ENCODE measurements at regions not wholly inside any gene's neighbourhood (a gene's known extent, or its start where the extent isn't known, plus 50 kb on each side); places are given as distances from the start of the nearest gene placed in this dataset.

GRCh38 chr11:92885600-92885999 lies 83.9 kb upstream of the MTNR1B start:
- in situ Hi-C loops (cut with HindIII; ENCODE audit: low sequenced_read_pairs) = no loop called here

GRCh38 chr11:92886243-92886905 lies 83.1 kb upstream of the MTNR1B start:
- in situ Hi-C loops (cut with HindIII; ENCODE audit: low sequenced_read_pairs) = no loop called here

GRCh38 chr11:92888696-92889095 lies 80.8 kb upstream of the MTNR1B start:
- in situ Hi-C loops (cut with HindIII; ENCODE audit: low sequenced_read_pairs) = no loop called here

GRCh38 chr11:92890846-92891245 lies 78.6 kb upstream of the MTNR1B start:
- in situ Hi-C loops (cut with HindIII; ENCODE audit: low sequenced_read_pairs) = no loop called here

- in situ Hi-C loops (cut with HindIII; ENCODE audit: low sequenced_read_pairs) = no loop called here
Measured at GRCh38 chr11:92892802-92893684, 76.4 kb upstream of the MTNR1B start.

- in situ Hi-C loops (cut with HindIII; ENCODE audit: low sequenced_read_pairs) = no loop called here
Measured at GRCh38 chr11:92894197-92894596, 75.3 kb upstream of the MTNR1B start.

GRCh38 chr11:92897487-92897886 lies 72.0 kb upstream of the MTNR1B start:
- in situ Hi-C loops (cut with HindIII; ENCODE audit: low sequenced_read_pairs) = no loop called here

- in situ Hi-C loops (cut with HindIII; ENCODE audit: low sequenced_read_pairs) = no loop called here
Measured at GRCh38 chr11:92902417-92902816, 67.0 kb upstream of the MTNR1B start.

GRCh38 chr11:92907671-92908070 lies 61.8 kb upstream of the MTNR1B start:
- in situ Hi-C loops (cut with HindIII; ENCODE audit: low sequenced_read_pairs) = no loop called here

GRCh38 chr11:92909214-92909613 lies 60.2 kb upstream of the MTNR1B start:
- in situ Hi-C loops (cut with HindIII; ENCODE audit: low sequenced_read_pairs) = no loop called here

- in situ Hi-C loops (cut with HindIII; ENCODE audit: low sequenced_read_pairs) = no loop called here
Measured at GRCh38 chr11:92911478-92911877, 58.0 kb upstream of the MTNR1B start.

- in situ Hi-C loops (cut with HindIII; ENCODE audit: low sequenced_read_pairs) = no loop called here
Measured at GRCh38 chr11:92915551-92915950, 53.9 kb upstream of the MTNR1B start.

GRCh38 chr11:92916299-92916698 lies 53.2 kb upstream of the MTNR1B start:
- in situ Hi-C loops (cut with HindIII; ENCODE audit: low sequenced_read_pairs) = no loop called here

GRCh38 chr11:92917927-92918326 lies 51.5 kb upstream of the MTNR1B start:
- in situ Hi-C loops (cut with HindIII; ENCODE audit: low sequenced_read_pairs) = no loop called here

- in situ Hi-C loops (cut with HindIII; ENCODE audit: low sequenced_read_pairs) = no loop called here
Measured at GRCh38 chr11:92919048-92919447, 50.4 kb upstream of the MTNR1B start.

Data from endothelial cell of hepatic sinusoid (primary cell).